22Rv1 (cell line): ENCODE measurements at regions not wholly inside any gene's neighbourhood (a gene's known extent, or its start where the extent isn't known, plus 50 kb on each side); places are given as distances from the start of the nearest gene placed in this dataset.

Experiments used
- CTCF ChIP-seq: fragments of 450-650 bp; IDR thresholded peaks from 2 replicates; pipeline ENCODE4 v1.5.1; 2017; ENCODE audit warnings: mild to moderate bottlenecking
- ZFX ChIP-seq: fragments of 450-650 bp; IDR thresholded peaks from 2 replicates; pipeline ENCODE4 v1.6.1; 2017; ENCODE audit warnings: antibody characterized with exemption, borderline replicate concordance

DNA sequence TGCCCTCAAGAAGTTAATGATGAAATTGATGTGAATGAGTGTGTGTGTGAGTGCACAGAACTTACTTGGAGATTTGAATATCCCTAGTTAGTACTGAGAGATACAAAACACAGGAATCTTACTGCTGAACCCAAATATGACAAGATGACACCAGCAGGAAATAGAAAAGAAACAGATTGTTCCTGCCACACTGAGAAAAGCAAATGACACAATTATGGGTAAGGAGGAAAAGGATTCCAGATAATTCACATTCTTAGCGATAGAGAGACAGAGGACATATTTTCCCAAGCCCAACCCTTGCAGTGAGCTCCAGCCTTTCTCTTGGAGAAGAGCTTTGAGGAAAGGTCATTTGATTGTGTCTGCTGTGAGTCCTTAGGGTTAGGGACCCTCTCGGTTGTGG lies 105.7 kb upstream of the SMIM21 start:
- TF ChIP-seq CTCF (no peak), ZFX (no peak)
